ENCODE measurements at regions not wholly inside any gene's neighbourhood (a gene's known extent, or its start where the extent isn't known, plus 50 kb on each side); places are given as distances from the start of the nearest gene placed in this dataset.

DNA sequence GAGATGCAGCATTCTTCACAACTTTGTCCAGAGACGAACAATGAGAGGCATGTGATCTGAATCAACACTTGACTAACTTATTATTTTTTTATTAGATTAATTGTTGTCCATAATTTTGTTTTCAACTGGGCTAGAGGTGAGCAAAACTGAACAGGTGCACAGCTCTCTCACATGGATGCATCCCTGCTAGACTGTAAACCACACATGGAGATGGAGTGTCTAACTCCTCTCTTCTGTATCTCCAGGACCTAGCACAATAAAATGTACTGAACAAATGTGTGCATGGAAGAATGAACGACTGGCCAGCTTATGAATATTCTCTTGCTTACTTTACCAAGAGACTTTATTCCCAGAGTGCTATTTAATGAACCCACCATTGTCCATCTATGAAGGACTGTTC lies 627.7 kb downstream of the LIG4 start:
- H3K4me2 ChIP-seq = no peak overlapping the region
- TF ChIP-seq EZH2phosphoT487 (IDR thresholded peaks at IDR 0.05; ENCODE audit: low read depth, severe bottlenecking, unreplicated experiment) (no peak), EZH2 (IDR thresholded peaks at IDR 0.05; ENCODE audit: borderline replicate concordance) (no peak)
- TF ChIP-seq, protein P1, sequence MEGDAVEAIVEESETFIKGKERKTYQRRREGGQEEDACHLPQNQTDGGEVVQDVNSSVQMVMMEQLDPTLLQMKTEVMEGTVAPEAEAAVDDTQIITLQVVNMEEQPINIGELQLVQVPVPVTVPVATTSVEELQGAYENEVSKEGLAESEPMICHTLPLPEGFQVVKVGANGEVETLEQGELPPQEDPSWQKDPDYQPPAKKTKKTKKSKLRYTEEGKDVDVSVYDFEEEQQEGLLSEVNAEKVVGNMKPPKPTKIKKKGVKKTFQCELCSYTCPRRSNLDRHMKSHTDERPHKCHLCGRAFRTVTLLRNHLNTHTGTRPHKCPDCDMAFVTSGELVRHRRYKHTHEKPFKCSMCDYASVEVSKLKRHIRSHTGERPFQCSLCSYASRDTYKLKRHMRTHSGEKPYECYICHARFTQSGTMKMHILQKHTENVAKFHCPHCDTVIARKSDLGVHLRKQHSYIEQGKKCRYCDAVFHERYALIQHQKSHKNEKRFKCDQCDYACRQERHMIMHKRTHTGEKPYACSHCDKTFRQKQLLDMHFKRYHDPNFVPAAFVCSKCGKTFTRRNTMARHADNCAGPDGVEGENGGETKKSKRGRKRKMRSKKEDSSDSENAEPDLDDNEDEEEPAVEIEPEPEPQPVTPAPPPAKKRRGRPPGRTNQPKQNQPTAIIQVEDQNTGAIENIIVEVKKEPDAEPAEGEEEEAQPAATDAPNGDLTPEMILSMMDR (IDR thresholded peaks at IDR 0.05; ENCODE audit: poor library complexity) = no peak
- 91% methylated on average over 2 of the region's 2 CpGs for WGBS (ENCODE audit: low lambda C conversion rate, missing lambda C conversion rate)
- H3K4me1 ChIP-seq (ENCODE audit: insufficient read depth) = no peaks in the 10 kb centered on the region
- H3K9me2 ChIP-seq (replicated peaks; ENCODE audit: insufficient read depth) = no peaks in the 10 kb centered on the region
- H3K36me3 ChIP-seq (replicated peaks; ENCODE audit: insufficient read depth, low read depth) = no peaks in the 10 kb centered on the region
- no peaks in the 10 kb centered on the region for H3K27me3 ChIP-seq
- DNase-seq (ENCODE audit: low spot score) = no peak
- H3K4me3 ChIP-seq = no peak overlapping the region
- H3K79me2 ChIP-seq = no peaks in the 10 kb centered on the region
- no peaks in the 10 kb centered on the region for H3K9me3 ChIP-seq (ENCODE audit: low read depth)
- no peaks in the 10 kb centered on the region for H4K20me1 ChIP-seq (ENCODE audit: insufficient read depth, poor library complexity, severe bottlenecking)
- no peak overlapping the region for H3K27ac ChIP-seq
- H2AFZ ChIP-seq = no peak overlapping the region

DNA sequence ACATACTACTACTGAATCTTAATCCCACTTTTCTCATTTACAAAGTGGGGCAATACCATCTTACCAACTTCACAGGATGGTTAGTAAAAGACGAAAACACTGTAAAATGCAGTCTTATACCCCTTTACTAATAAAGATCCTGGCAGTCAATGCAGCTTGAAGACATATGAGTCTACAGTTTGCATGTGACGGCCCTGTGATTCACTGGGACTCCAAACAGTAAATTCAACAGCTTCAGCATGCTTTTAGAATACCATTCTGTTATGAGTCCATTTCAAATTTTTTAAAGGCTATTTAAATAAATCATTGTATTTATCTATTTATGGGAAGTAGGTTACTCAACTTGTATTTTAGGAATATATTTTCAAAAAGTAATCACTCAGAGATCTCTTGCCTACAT lies 629.1 kb downstream of the LIG4 start:
- Histone ChIP-seq H3K27ac (no peak overlapping the region), H2AFZ (no peak overlapping the region), H4K20me1 (ENCODE audit: insufficient read depth, poor library complexity, severe bottlenecking) (no peaks in the 10 kb centered on the region), H3K4me3 (no peak overlapping the region), H3K9me2 (replicated peaks; ENCODE audit: insufficient read depth) (no peaks in the 10 kb centered on the region), H3K27me3 (no peaks in the 10 kb centered on the region), H3K4me2 (no peak overlapping the region), H3K4me1 (ENCODE audit: insufficient read depth) (no peaks in the 10 kb centered on the region), H3K9me3 (ENCODE audit: low read depth) (no peaks in the 10 kb centered on the region), H3K79me2 (no peaks in the 10 kb centered on the region), H3K36me3 (replicated peaks; ENCODE audit: insufficient read depth, low read depth) (no peaks in the 10 kb centered on the region)
- no peak for DNase-seq (ENCODE audit: low spot score)
- WGBS (ENCODE audit: low lambda C conversion rate, missing lambda C conversion rate) = 84% methylated on average over 2 of the region's 2 CpGs
- TF ChIP-seq EZH2 (IDR thresholded peaks at IDR 0.05; ENCODE audit: borderline replicate concordance) = no peak
- no peak for TF ChIP-seq EZH2phosphoT487 (IDR thresholded peaks at IDR 0.05; ENCODE audit: low read depth, severe bottlenecking, unreplicated experiment)
- TF ChIP-seq, protein P1 (IDR thresholded peaks at IDR 0.05; ENCODE audit: poor library complexity) = no peak

DNA sequence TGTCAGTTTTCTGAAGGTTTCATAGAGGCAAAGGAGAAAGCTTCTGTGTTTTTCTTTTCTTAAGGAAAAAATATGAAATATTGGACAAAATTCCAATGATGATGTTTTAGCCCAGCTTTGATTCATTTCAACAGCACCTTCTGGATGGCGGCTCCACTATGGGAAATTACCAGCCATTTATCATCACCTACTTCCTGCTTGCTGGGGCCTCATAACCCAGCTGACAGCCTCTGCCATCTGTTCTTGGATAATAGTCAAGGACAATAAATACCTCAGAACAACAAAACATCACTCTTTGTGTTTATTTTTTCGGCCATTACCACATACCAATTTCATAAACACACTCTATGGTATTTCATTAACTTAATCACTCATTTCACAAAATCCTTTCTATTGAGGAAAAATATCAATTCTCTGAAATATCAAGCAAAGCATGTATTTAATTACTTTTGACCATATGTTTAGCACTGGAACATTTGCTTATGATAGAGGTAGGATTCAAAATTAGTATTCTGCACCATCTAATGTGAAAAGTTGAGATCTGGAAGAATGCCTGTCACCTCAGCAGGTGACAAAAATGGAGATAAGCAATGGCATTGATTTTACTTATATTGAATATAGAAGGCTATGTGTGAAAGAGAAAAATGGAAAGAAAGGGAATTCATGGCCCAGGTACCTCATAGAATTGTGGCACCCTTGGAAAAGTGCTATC lies 629.7 kb downstream of the LIG4 start:
- Histone ChIP-seq H2AFZ (no peak overlapping the region), H3K27me3 (no peaks in the 10 kb centered on the region), H3K4me3 (no peak overlapping the region), H3K9me2 (replicated peaks; ENCODE audit: insufficient read depth) (no peaks in the 10 kb centered on the region), H3K4me2 (no peak overlapping the region), H4K20me1 (ENCODE audit: insufficient read depth, poor library complexity, severe bottlenecking) (no peaks in the 10 kb centered on the region), H3K9me3 (ENCODE audit: low read depth) (no peaks in the 10 kb centered on the region), H3K27ac (no peak overlapping the region), H3K79me2 (no peaks in the 10 kb centered on the region), H3K36me3 (replicated peaks; ENCODE audit: insufficient read depth, low read depth) (no peaks in the 10 kb centered on the region), H3K4me1 (ENCODE audit: insufficient read depth) (no peaks in the 10 kb centered on the region)
- 50% methylated on average over 2 of the region's 2 CpGs for WGBS (ENCODE audit: low lambda C conversion rate, missing lambda C conversion rate)
- DNase-seq (ENCODE audit: low spot score) = no peak
- TF ChIP-seq, protein P1 (IDR thresholded peaks at IDR 0.05; ENCODE audit: poor library complexity) = no peak
- no peak for TF ChIP-seq EZH2 (IDR thresholded peaks at IDR 0.05; ENCODE audit: borderline replicate concordance)

Data from hepatocyte (in vitro differentiated cells).